Stimulated activated CD4-positive, alpha-beta T cell treated with anti-CD3 and anti-CD28 coated beads, TNF-alpha, amount 100 ng/mL, for 48 hours (primary cell): ENCODE measurements at regions not wholly inside any gene's neighbourhood (a gene's known extent, or its start where the extent isn't known, plus 50 kb on each side); places are given as distances from the start of the nearest gene placed in this dataset.

ENCODE experiments used
- DNase-seq, 3 donors: peaks; one replicate each; pipeline ENCODE4 v3.0.0-alpha.2; 2020; ENCODE audit warnings: low read depth in 3 of 3

DNA sequence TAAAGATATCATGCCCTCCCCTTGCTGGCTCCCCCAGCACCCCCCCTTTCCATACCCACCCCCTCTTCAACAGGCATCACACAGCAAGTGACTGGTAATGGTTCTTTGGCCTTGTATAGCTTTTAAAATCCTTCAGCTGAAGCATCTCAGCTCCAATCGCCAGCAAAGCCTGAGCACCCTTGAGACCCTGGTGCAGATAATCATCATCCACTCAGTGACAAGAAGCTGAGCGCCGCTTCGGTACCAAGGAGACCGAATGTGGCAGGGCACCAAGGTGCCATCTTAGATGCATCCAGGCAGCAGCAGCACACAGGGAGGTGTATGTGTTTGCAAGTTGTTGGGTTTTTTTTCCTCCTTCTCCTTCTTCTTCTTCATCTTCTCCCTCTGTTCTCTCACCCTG lies 232.7 kb downstream of the BCL11A start:
- DNase-seq, result no peak

DNA sequence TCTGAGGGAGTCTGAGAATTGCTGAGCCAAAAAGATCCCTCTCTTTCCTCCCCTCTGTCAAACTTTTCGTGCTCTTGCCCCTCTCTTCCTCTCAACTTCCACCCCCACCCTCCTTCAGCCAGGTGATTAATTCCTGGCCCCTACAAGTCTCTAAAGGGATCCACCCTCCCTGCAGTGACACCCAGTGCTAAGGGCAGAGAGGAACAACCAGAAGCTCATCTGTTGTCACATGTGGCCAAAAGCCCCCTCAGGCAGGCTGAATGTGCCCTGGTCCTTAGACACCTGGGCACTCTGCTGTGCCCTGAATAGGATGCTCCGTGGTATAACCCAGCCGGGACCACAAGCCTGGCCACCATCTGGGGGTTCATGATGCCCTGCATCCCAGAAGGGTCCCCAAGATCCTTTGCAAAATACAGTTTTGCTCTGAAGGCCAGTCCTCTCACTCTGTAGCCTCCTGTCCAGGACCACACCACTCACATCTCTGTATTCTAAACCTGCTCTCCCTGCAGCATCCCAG lies 234.4 kb downstream of the BCL11A start:
- no peak for DNase-seq

DNA sequence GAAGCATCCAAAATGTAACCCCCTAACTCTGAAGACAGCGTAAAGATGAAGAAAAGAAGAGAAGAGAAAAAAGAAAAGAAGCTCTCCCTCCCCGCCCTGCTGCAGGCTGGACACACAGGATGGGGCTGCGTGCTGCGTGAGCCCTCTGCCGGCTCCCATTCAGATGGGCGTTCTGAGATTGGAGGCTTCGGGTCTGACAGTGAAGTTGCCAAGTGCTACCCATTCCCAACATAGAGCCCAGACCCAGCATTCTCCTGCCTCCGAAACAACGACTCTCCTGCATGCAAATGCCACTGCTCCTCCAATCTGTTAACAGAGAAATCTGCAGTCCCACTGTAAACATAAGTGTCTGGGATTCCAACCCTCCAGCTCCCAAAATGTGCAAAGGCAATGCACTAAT lies 234.9 kb downstream of the BCL11A start:
- DNase-seq, result no peak

DNA sequence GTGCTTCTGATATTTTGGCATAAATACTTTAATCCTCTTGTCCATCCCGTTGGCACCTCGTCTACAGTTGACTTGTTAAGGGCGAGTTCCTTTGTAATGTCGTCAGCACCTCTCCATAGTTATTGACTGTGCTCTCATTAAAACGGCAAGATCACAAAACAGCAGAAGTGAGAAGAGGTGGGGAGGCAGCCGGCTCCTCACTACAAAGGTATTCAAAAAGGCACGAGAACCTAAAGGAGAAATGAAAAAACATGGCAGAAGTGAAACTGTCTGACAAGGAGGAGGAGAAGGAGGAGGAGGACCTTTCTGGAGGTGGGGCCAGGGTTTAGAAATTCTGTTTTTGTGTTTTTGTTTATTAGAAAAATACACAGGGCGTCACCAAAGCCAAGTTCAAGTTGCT lies 235.6 kb downstream of the BCL11A start:
- no peak for DNase-seq

DNA sequence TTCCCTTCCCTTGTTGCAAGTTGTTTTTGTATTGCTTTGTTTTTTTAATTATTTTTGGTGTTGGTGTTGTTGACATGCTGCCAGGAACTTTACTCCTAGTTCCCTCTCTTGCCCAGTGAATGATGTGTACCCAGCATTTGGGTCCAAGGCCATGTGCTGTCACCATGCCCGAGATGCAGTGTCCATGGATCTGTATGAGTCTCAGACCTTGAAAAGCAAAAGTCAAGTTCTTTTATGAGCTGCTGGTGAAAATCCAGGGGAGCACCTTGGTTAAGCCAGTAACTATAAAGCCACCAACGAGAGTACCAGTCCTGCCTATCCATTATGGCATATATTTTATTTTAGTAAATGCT lies 236.4 kb downstream of the BCL11A start:
- no peak for DNase-seq

DNA sequence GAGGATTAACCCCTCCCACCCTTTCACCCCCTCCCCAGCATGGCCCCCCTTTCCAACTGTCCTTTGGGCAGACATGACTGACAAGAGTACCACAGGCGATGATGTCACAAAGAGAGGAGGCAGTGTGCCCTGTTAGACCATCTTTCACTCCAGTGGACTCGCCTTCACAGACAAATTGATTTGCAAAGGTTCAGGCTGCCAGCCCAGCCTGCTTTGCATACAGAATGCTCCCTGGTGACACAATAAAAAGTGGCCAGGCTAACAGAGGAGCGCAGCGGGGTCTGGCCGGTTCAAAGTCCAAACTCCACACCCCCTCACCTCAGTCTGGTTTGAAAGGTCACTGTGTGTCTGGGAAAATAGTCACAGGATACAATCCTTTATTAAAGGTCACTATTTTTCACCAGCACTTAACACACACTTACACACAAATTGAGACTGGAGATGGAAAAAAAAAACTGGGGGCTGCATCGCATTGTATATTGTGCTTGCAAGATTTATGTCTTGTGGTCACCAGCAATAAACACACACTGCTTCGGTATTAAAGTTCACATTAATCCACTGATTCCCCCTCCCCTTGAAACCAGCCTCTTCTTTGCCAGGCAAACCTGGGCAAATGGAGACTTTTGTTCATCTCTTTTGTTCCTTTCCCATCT lies 236.9 kb downstream of the BCL11A start:
- DNase-seq, result no peak

DNA sequence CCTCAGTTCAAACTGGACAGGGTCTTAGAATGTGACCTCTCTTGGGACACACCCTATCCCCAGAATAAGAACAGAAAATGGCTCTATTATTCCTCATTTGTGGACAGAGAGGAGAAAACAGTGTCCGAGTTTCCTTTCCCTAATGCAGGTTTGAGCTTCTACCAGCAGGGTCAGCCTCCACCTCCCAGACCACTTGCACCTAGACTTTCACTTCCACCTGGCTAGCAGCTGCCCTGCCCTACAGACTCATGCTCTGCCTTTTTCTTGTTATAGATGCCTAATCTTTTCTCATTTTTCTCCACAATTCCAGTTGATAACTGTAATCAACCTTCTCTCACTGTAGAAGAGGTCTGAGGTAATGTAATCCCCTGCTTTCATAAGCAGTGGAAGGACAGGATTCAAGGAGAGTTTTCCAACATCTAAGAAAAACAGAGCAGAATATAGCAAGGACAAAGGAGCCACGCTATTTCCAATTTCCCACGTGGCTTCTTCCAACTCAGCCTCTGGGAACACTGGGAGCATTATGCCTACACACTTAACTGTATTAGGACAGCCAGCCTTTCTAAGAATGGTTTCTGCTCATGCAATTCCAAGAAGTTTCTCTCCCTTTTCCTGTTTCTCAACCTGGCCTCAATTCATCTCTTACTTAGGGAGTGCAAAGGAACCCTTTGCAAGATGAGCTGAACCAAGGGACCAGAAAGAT lies 239.8 kb downstream of the BCL11A start:
- DNase-seq, result no peak

DNA sequence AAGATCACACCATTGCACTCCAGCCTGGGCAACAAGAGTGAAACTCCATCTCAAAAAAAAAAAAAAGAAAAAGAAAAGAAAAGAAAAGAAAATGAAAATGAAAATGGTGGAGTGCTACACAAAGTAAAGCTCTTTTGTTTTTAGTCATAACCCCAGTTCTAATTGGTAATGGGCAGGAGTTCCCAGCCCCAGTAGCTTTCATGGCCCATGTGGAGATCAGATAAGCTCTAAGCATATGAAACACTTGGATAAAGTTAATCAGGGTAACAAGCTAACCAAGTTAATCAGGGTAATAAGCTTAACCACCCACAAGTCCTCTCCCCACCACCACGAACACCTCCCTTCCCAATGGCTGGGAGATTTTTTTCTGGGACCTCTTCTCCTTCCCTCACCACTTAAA lies 240.8 kb downstream of the BCL11A start:
- DNase-seq, result no peak

DNA sequence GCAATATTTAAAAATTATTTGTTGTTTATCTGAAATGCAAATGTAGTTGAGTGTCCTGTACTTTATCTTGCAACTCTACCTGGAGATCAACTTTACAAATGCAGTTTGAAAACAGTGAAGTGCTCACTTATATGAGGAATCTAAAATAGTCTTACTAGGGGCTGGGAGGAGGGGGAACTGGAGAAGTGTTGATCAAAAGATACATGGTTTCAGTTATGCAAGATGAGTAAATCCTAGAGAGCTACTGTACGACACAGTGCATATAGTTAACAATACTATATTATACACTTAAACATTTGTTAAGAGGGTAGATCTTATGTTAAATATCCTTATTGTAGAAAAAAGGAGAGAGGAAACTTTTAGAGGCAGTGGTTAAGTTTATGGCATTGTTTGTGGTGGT lies 241.9 kb downstream of the BCL11A start:
- DNase-seq, result no peak

DNA sequence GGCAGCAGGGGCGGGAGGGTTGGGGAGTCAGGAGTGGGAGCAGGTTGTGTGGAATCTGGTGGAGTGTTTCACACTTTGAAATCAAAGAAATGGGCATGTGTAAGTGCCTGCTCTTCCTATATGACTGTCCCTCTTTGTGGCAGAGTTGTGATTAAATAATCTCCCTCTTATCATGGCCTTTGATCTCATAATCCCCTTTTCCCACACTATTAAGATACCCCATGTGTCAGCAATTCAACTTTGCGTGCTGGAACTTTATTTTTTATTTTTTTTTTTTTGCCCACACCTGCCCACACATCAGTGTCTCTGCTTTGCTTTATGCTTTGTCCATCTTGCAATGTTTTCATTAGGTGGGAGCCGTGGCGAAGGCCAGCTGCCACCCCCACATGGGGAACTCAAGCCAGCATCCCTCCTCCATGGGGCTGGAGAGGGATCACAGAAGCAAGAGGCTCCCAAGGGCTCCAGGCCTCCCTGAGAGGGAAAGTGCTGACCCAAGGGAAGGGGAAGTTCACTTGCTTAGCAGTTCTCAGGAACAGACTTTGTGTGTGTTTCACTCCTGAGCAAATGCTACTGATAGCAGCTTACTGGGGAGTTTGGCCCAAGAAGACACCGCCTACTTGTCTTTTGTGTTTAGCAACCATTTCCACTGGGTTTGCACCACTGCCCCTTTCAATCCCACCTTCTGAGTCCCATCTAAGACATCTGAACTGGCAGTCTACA lies 243.4 kb downstream of the BCL11A start:
- DNase-seq, result no peak

DNA sequence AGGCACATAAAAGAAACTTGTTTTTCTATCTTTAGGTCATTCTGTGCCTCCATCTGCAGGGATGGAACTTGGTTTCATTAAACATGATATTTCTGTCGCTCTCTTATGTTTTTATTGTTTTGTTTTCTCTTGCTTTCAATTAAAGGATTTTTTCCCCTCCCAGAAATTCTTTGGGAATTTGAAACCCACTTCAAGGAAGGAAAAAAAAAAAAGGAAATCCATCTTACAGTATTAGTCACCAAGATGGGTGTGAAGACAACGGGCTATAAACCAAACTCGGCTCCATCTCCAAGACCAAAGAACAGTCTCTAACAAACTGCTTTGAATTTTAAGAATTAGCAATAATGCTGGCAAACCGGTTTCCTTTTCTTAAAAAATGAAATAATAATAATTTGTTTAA lies 244.1 kb downstream of the BCL11A start:
- no peak for DNase-seq

DNA sequence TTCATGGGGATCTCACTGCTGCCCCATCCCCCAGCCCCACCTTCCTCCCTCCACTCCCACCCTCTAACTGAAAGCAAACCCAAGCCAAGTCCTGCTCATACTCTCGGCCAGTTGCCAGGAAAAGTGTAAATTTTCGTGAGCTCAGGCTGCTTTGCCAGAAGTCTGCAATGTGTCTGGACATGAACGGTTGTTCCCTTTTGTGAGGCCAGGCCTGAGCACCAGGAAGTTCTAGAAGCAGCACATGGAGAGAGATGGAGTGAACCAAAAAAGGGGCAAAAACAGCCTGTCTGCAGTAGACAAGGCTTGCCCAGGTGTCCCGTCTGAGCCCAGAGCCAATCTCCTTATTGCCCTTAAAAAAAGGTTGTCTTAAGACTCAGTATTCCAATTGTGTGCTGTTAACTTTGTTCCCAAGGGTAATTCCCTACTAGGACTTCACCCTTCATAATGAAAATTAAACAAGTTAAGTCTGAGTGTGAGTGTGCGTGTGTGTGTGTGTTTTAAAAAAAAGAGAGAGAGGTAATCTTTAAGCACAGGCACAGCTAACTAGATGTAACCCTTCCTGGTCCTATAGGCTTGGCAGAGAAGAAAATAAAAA lies 247.1 kb downstream of the BCL11A start:
- DNase-seq, result no peak

DNA sequence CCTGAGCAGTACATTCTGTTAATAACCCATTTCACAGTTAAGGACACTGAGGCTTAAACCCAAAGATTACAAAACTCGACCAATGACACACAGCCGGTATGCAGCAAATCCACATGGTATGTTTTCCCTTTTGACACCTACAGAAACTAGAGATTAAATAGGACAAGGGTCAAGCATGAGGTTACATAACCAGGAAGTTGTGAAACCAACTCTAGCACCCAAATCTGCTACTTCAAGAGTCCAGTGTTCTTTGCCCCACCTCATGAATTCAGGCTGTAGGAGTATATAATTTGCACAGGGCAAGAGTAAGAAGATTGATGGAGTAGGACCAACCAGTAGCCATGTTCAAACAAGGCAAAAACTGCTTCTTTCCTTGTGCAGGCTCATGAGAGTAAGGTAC lies 249.8 kb downstream of the BCL11A start:
- DNase-seq, result no peak

DNA sequence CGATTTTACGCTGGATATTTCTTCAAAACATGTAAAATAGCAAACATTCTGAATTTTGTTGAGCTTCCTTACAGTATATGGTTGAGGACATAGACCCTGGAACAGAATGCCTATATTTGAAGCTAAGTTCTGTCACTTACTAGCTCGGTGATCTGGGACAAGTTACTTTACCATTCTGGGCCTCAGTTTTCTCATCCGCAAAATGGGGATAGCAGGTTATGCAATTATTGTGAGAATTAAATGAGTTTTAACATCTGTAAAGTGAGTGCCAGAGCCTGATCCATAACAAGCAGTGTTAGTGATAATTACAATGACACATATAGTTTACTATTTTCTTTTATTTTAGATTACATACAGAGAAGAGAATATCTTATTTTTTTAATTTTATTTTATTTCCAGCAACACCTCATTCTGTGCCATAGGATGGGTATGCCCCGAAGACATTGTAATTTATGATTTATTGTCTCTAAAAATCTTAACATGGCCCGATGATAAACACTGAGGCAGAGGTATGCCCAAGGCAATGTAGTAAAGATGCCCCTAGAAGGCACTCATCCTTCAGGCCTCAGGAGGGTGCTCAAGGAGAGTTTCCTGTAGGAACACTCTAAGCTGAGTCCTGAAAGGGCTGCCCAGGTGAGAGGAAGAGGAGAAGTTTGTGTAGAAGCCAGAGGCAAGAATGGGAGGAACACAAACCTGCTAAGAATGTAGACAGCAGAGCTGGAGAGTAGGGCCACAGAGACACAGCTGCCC lies 250.9 kb downstream of the BCL11A start:
- DNase-seq, result no peak

DNA sequence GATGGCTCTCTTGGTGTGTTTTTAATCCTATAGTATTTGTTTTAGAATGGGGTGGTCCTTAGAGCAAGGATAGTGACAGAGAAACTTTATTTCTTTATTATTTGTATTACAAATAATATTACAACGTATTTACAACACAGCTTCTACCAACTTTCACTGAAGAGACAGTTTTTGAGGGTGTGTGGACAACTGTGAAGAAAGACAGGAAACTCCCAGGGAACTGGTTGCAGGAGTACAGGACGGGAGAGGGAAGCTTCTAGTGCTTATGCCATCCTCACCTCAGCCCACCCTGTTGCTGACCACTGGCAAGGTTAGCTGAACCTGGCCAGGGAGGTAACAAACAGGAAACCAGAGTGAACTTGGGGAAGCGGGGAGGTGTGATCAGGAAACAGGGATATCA lies 251.7 kb downstream of the BCL11A start:
- DNase-seq, result no peak

DNA sequence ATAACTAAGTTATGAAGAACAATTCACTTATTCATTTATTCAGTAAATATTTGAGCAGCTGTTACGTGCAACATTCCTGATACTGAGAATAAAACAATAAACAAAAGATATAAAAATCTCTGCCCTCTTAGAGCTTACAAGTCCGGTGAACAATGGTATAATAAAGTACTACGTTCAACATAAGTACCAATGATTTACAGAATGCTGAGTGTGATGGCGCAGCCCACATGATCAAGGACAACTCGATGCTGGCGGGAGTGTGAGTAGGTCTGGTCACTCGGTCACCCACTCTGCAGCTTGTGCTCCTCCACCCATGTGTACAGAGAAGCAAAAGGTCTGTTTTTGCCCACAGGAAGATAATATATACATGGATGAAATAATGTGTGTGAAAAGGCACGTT lies 254.3 kb downstream of the BCL11A start:
- no peak for DNase-seq

DNA sequence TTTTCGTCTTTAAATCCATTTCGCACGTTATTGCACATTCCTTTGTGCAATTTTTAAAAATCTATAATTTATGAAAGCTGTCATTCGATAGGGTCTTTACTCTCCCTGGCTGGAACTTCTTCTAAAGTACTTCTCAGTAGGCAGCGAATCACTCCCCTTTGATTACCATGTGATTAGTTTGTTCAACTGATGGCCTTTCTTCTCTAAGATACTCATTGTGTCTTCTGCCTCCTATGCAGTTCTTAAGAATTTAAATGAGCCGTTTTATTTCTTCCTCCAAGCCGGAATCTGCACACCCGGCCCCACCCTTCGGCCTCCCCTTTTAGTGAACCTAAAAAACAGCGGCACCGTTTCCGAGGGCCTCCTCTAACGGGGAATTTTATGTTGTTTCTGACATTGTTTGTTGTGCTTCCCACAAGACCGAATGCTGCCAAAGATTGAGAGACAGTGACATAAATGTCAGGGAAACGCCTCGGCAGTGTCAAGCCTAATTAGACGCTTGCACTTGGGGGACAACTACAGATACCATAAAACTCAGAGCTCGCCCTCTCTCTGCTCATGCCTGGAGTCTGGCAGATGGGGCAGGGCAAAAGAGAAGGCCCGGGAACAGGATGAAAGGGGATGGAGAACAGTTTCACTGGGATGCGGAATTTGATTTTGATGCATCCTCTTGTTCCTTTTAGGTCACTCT lies 255.3 kb downstream of the BCL11A start:
- no peak for DNase-seq

DNA sequence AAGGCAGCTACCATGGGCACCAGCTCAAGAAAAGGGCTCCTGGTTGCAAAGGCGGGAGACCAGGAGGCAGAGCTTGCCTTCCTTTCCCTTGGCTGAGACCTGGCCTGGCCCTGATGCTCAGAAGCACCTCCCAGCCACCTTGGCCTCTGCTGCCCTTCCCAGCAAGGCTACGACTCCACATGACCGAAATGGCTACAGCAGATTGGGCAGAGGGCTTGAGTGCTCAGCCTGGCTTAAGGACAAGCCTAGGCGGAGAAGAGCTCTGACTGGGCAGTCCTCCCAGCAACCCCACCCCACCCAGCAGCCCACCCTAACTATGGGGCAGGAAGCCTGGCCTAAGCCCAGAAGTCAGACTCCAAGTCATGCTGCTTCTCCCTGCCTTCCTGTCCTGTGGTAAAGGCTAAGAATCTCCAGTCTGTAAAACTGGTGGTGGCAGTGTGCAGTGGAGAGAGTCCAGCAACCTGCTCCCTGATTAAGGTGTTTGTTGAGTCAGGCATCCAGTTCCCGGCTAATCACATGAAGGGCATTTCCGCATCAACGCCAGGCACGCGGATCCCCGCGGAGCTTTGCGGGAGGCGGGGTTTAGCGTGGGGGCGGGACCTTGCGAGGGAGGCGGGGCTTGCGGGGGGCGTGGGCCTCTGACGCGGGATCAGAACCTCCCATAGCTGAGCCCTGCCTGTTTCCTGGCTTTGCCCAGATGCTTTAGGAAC lies 256.0 kb downstream of the BCL11A start:
- no peak for DNase-seq

DNA sequence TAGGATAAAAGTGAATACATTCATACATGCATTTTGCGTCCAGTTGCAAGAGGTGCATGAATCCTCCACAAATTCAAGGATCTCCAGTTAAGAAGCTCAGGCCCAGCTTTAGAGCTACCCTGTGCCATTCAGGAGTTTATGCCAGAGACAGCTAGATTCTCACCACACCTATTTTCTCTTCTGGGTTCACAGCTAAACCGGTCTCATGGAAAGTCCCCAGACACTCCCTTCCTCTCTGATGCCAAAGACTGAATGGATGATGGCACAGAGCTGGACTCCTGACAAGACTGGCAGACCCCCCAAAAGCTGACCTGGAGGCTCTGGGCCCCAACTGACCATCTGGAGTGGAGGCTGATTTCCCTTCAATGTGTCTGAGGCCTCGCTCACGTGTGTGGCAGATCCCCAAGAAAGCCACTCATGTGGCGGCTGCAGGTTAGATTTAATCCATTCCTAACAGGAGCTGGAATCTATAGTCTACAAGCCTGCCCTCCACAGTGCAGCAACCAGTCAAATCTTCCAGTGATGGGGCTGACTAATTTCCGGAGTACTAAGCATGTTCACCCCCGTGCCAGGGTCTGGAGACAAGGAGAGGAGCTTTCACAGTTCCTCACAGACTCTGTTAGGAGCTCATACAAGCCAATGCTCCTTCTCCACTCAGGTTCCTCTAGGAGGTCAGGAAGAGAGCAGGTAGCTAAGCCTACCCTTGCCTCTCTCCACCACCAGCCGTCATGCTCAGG lies 257.1 kb downstream of the BCL11A start:
- DNase-seq, result no peak

DNA sequence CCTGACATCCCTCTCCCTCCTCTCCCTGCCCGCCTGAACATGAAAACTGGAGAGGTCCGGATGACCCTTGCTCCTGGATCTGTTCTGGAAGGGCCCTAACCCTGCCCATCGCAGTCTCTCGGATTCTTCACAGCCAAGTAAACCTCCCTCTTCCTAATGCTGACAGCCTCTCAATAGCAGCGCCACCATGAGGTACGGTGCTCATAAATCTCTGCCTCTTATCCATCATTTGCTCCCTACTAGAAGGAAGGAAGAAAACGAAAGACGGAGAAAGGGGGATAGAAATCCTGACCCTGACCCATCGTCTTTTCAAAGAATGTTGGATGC lies 257.9 kb downstream of the BCL11A start:
- DNase-seq, result no peak
